HCT116 (cell line): ENCODE measurements at regions not wholly inside any gene's neighbourhood (a gene's known extent, or its start where the extent isn't known, plus 50 kb on each side); places are given as distances from the start of the nearest gene placed in this dataset.

ENCODE experiments used
- ATAC-seq: fragments of 200-7000 bp; cut with Tn5 transposase; 2 replicates; pipeline ENCODE4 v1.9.1; 2020; ENCODE audit warnings: mild to moderate bottlenecking, moderate library complexity
- BruUV-seq: library from RNA; stranded (reverse); fragments of 400-500 nt; replicated peaks from 2 replicates; lab custom pipeline; 2021; lab: Mats Ljungman, UMichigan
- CTCF ChIA-PET: fragments of 300-600 bp; sonication (Branson Sonifier 250); formaldehyde crosslinking; loops from one replicate; lab custom pipeline; 2021; ENCODE audit warnings: antibody characterized with exemption; lab: Charles Lee
- POLR2A ChIA-PET: fragments of 300-600, 350-600 bp; sonication (Branson Sonifier 250); formaldehyde crosslinking; loops from one replicate; lab custom pipeline; 2021; ENCODE audit warnings: antibody characterized with exemption; lab: Charles Lee
- RAD21 ChIA-PET, 2 experiments: fragments of 300-600 bp; sonication (Branson Sonifier 250); formaldehyde crosslinking; loops; one replicate each; lab custom pipeline; 2023; ENCODE audit warnings: low total read pairs in 2 of 2; ENCODE audit not compliant: uncharacterized antibody in 2 of 2, unreplicated experiment in 2 of 2, low non-redundant PET in 1 of 2; lab: Charles Lee
- DNase-seq: peaks from one replicate; pipeline ENCODE4 v3.0.0-alpha.2; 2010; ENCODE audit warnings: low read depth, low spot score
- H2AFZ ChIP-seq: fragments of 200-600 bp; shearing (Covaris generic), sonication (generic); 2 replicates; pipeline ENCODE4 v1.6.1; 2017; ENCODE audit warnings: low read depth, mixed run types, mixed read lengths, antibody characterized with exemption, low read length; ENCODE audit not compliant: poor library complexity, severe bottlenecking
- H3K27ac ChIP-seq: 2 replicates; pipeline ENCODE4 v1.5.1; 2012; ENCODE audit warnings: low read depth, low read length
- H3K27me3 ChIP-seq: fragments of 200-600 bp; sonication (generic); 2 replicates; pipeline ENCODE4 v1.6.1; 2016; ENCODE audit warnings: mixed run types, low read length, mixed read lengths; ENCODE audit not compliant: insufficient read depth
- H3K36me3 ChIP-seq, 2 experiments: fragments of 200-500 bp in 1 of 2; fragments of 200-600 bp in 1 of 2; sonication (Bioruptor generic) in 1 of 2; sonication (generic) in 1 of 2; 2 replicates each; pipeline versions ENCODE4 v1.5.1 to v1.6.1; 2014 to 2016; ENCODE audit warnings: low read length in 2 of 2, inconsistent platforms in 1 of 2, mixed read lengths in 1 of 2, mixed run types in 1 of 2; ENCODE audit not compliant: insufficient read depth in 2 of 2, control insufficient read depth in 1 of 2
- H3K4me1 ChIP-seq, 2 experiments: fragments of 200-600 bp in 1 of 2; sonication (generic) in 1 of 2; 2 replicates each; pipeline versions ENCODE4 v1.5.1 to v1.6.1; 2012 to 2017; ENCODE audit warnings: low read length in 2 of 2, inconsistent platforms in 1 of 2, mild to moderate bottlenecking in 1 of 2, mixed read lengths in 1 of 2, mixed run types in 1 of 2, moderate library complexity in 1 of 2; ENCODE audit not compliant: insufficient read depth in 2 of 2, control insufficient read depth in 1 of 2
- H3K4me2 ChIP-seq: fragments of 200-600 bp; sonication (generic); 2 replicates; pipeline ENCODE4 v1.6.1; 2017; ENCODE audit warnings: mixed run types, low read length, mixed read lengths
- H3K4me3 ChIP-seq, 2 experiments: fragments of 200-600 bp in 1 of 2; sonication (generic) in 1 of 2; replicated peaks in 1 of 2; 2 replicates each; pipeline ENCODE4 v1.5.1; 2011 to 2016; ENCODE audit warnings: low read length in 2 of 2, control low read depth in 1 of 2, low read depth in 1 of 2, mild to moderate bottlenecking in 1 of 2, mixed read lengths in 1 of 2, mixed run types in 1 of 2
- H3K79me2 ChIP-seq: fragments of 200-600 bp; sonication (generic); 2 replicates; pipeline ENCODE4 v1.6.1; 2017; ENCODE audit warnings: mild to moderate bottlenecking, mixed run types, low read length, moderate library complexity, mixed read lengths; ENCODE audit not compliant: insufficient read depth
- H3K9ac ChIP-seq: fragments of 200-600 bp; sonication (generic); 2 replicates; pipeline ENCODE4 v1.6.1; 2016; ENCODE audit warnings: low read length, mixed read lengths
- H3K9me2 ChIP-seq: fragments of 200-600 bp; sonication (generic), shearing (Covaris generic); 2 replicates; pipeline ENCODE4 v1.6.1; 2017; ENCODE audit warnings: mixed run types, mild to moderate bottlenecking, moderate library complexity; ENCODE audit not compliant: insufficient read depth
- H3K9me3 ChIP-seq, 2 experiments: fragments of 200-500 bp in 1 of 2; fragments of 200-600 bp in 1 of 2; sonication (Bioruptor generic) in 1 of 2; sonication (generic) in 1 of 2; 2 replicates each; pipeline ENCODE4 v1.6.1; 2014 to 2017; ENCODE audit warnings: low read length in 2 of 2, mixed read lengths in 2 of 2, inconsistent platforms in 1 of 2, low read depth in 1 of 2, mild to moderate bottlenecking in 1 of 2, mixed run types in 1 of 2, moderate library complexity in 1 of 2; ENCODE audit not compliant: control insufficient read depth in 1 of 2, insufficient read depth in 1 of 2
- H4K20me1 ChIP-seq: fragments of 200-600 bp; sonication (generic), shearing (Covaris generic); 2 replicates; pipeline ENCODE4 v1.6.1; 2017; ENCODE audit warnings: mixed run types, mild to moderate bottlenecking, moderate library complexity; ENCODE audit not compliant: insufficient read depth
- CBX3 ChIP-seq: IDR thresholded peaks from 2 replicates; pipeline ENCODE4 v1.6.1; 2012; ENCODE audit warnings: low read depth
- CEBPB ChIP-seq: IDR thresholded peaks from 2 replicates; pipeline ENCODE4 v1.6.1; 2012; ENCODE audit warnings: low read depth
- ELF1 ChIP-seq: IDR thresholded peaks from 2 replicates; pipeline ENCODE4 v1.6.1; 2012; ENCODE audit warnings: low read depth, borderline replicate concordance
- EZH2 ChIP-seq: fragments of 200-600 bp; sonication (generic); IDR thresholded peaks from 2 replicates; pipeline ENCODE4 v1.6.1; 2017; ENCODE audit warnings: antibody characterized with exemption, mixed run types
- EZH2phosphoT487 ChIP-seq: fragments of 200-600 bp; IDR thresholded peaks from 2 replicates; pipeline ENCODE4 v1.6.1; 2018; ENCODE audit warnings: antibody characterized with exemption, borderline replicate concordance
- FOSL1 ChIP-seq: IDR thresholded peaks from 2 replicates; pipeline ENCODE4 v1.6.1; 2012; ENCODE audit warnings: low read depth
- JUND ChIP-seq: IDR thresholded peaks from 2 replicates; pipeline ENCODE4 v1.6.1; 2012
- POLR2A ChIP-seq: IDR thresholded peaks from 2 replicates; pipeline ENCODE4 v1.7.0; 2011; ENCODE audit warnings: borderline replicate concordance; ENCODE audit not compliant: insufficient read depth, insufficient read length; ENCODE audit errors: extremely low read depth
- POLR2AphosphoS5 ChIP-seq: IDR thresholded peaks from 2 replicates; pipeline ENCODE4 v1.6.1; 2011; ENCODE audit warnings: mild to moderate bottlenecking, low read depth, low read length, moderate library complexity
- RAD21 ChIP-seq: IDR thresholded peaks from 2 replicates; pipeline ENCODE4 v1.6.1; 2012; ENCODE audit warnings: low read depth, mild to moderate bottlenecking
- SIN3A ChIP-seq: IDR thresholded peaks from 2 replicates; pipeline ENCODE4 v1.6.1; 2012; ENCODE audit warnings: low read depth
- SRF ChIP-seq: IDR thresholded peaks from 2 replicates; pipeline ENCODE4 v1.6.1; 2012; ENCODE audit warnings: low read depth
- TCF7L2 ChIP-seq: IDR thresholded peaks from 2 replicates; pipeline ENCODE4 v1.7.0; 2011; ENCODE audit warnings: borderline replicate concordance, inconsistent platforms; ENCODE audit not compliant: insufficient read depth, insufficient read length; ENCODE audit errors: extremely low read depth
- YY1 ChIP-seq: IDR thresholded peaks from 2 replicates; pipeline ENCODE4 v1.6.1; 2011; ENCODE audit warnings: low read length, low read depth, moderate library complexity, mild to moderate bottlenecking; ENCODE audit not compliant: insufficient replicate concordance; ENCODE audit errors: extremely low read depth
- ZFX ChIP-seq: fragments of 450-650 bp; IDR thresholded peaks from 2 replicates; pipeline ENCODE4 v1.6.1; 2017
- ZNF274 ChIP-seq: fragments of 200-500 bp; sonication (Bioruptor generic); IDR thresholded peaks from 2 replicates; pipeline ENCODE4 v1.6.1; 2014; ENCODE audit warnings: mild to moderate bottlenecking, low read depth, low read length, inconsistent platforms
- intact Hi-C: fragments of 100-400 bp; cut with micrococcal nuclease; formaldehyde crosslinking; loops from 2 replicates; pipeline ENCODE4 v1.10.0; 2022
- TF ChIP-seq, protein P1 (sequence below): IDR thresholded peaks from 2 replicates; pipeline ENCODE4 v1.6.1; 2012
- TF ChIP-seq, protein P2 (sequence below): IDR thresholded peaks from 2 replicates; pipeline ENCODE4 v1.6.1; 2012; ENCODE audit warnings: low read depth
- TF ChIP-seq, protein P3 (sequence below): IDR thresholded peaks from 2 replicates; pipeline ENCODE4 v1.6.1; 2011; ENCODE audit warnings: mild to moderate bottlenecking, low read length, moderate library complexity; ENCODE audit not compliant: insufficient replicate concordance; ENCODE audit errors: extremely low read depth

DNA sequence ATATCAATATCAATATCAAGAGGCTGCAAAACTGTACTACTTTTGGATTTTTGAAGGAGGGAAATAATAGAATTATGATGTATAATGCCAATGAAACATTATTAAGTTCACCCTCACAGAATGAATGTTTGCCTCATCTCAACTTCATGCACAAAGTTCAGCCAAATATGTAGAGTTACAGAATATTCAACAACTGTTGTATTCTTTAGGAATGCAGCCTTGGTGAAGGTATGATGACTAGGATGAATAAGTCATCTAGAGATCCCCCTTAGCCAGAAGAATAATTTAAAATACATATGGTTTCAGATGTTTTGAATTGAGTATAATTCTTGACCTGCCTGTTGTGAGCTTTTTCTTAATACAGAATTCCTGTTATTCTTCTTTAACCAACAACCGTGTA, 308.3 kb downstream of the COX7C start:
- Histone ChIP-seq H3K36me3 (no peaks in the 10 kb centered on the region), H3K27ac (no peak overlapping the region), H3K9ac (no peak overlapping the region), H4K20me1 (no peaks in the 10 kb centered on the region), H2AFZ (no peak overlapping the region), H3K4me1 (no peaks in the 10 kb centered on the region), H3K27me3 (no peaks in the 10 kb centered on the region)
- ATAC-seq: no peak
- intact Hi-C loops: no loop called here
- BruUV-seq: no TSS peak
- ChIA-PET POLR2A (no interaction called here), CTCF (no interaction called here), RAD21 (no interaction called here)
- TF ChIP-seq, protein P1, sequence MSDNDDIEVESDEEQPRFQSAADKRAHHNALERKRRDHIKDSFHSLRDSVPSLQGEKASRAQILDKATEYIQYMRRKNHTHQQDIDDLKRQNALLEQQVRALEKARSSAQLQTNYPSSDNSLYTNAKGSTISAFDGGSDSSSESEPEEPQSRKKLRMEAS: no peak
- TF ChIP-seq JUND (no peak), RAD21 (no peak), FOSL1 (no peak), POLR2A (no peak), EZH2 (no peak), YY1 (no peak), CBX3 (no peak), ZFX (no peak), CEBPB (no peak), POLR2AphosphoS5 (no peak), ZNF274 (no peak), SIN3A (no peak), ELF1 (no peak), EZH2phosphoT487 (no peak), SRF (no peak), TCF7L2 (no peak)
- TF ChIP-seq, protein P2, sequence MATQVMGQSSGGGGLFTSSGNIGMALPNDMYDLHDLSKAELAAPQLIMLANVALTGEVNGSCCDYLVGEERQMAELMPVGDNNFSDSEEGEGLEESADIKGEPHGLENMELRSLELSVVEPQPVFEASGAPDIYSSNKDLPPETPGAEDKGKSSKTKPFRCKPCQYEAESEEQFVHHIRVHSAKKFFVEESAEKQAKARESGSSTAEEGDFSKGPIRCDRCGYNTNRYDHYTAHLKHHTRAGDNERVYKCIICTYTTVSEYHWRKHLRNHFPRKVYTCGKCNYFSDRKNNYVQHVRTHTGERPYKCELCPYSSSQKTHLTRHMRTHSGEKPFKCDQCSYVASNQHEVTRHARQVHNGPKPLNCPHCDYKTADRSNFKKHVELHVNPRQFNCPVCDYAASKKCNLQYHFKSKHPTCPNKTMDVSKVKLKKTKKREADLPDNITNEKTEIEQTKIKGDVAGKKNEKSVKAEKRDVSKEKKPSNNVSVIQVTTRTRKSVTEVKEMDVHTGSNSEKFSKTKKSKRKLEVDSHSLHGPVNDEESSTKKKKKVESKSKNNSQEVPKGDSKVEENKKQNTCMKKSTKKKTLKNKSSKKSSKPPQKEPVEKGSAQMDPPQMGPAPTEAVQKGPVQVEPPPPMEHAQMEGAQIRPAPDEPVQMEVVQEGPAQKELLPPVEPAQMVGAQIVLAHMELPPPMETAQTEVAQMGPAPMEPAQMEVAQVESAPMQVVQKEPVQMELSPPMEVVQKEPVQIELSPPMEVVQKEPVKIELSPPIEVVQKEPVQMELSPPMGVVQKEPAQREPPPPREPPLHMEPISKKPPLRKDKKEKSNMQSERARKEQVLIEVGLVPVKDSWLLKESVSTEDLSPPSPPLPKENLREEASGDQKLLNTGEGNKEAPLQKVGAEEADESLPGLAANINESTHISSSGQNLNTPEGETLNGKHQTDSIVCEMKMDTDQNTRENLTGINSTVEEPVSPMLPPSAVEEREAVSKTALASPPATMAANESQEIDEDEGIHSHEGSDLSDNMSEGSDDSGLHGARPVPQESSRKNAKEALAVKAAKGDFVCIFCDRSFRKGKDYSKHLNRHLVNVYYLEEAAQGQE: no peak
- TF ChIP-seq, protein P3, sequence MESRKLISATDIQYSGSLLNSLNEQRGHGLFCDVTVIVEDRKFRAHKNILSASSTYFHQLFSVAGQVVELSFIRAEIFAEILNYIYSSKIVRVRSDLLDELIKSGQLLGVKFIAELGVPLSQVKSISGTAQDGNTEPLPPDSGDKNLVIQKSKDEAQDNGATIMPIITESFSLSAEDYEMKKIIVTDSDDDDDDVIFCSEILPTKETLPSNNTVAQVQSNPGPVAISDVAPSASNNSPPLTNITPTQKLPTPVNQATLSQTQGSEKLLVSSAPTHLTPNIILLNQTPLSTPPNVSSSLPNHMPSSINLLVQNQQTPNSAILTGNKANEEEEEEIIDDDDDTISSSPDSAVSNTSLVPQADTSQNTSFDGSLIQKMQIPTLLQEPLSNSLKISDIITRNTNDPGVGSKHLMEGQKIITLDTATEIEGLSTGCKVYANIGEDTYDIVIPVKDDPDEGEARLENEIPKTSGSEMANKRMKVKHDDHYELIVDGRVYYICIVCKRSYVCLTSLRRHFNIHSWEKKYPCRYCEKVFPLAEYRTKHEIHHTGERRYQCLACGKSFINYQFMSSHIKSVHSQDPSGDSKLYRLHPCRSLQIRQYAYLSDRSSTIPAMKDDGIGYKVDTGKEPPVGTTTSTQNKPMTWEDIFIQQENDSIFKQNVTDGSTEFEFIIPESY: no peak
- TF ChIP-seq, all 23 proteins: peak for 0
- Histone ChIP-seq H3K9me3 (no peaks in the 10 kb centered on the region), H3K79me2 (no peaks in the 10 kb centered on the region), H3K9me2 (no peaks in the 10 kb centered on the region), H3K4me2 (no peak overlapping the region), H3K4me3 (no peak overlapping the region)
- no peak for DNase-seq
